GM23248 (cell line): ENCODE measurements at regions not wholly inside any gene's neighbourhood (a gene's known extent, or its start where the extent isn't known, plus 50 kb on each side); places are given as distances from the start of the nearest gene placed in this dataset.

Source experiments
- DNase-seq: peaks from one replicate; pipeline ENCODE4 v3.0.0-alpha.2; 2015
- H2AFZ ChIP-seq: fragments of 200-600 bp; sonication (generic); 2 replicates; pipeline ENCODE4 v1.6.1; 2016; ENCODE audit warnings: antibody characterized with exemption
- H3F3A ChIP-seq: fragments of 200-600 bp; sonication (generic); 2 replicates; pipeline ENCODE4 v1.6.1; 2016; ENCODE audit warnings: mild to moderate bottlenecking, antibody characterized with exemption, mixed run types; ENCODE audit not compliant: insufficient read depth
- H3K27ac ChIP-seq: fragments of 200-600 bp; sonication (generic); 2 replicates; pipeline ENCODE4 v1.5.1; 2016; ENCODE audit warnings: mild to moderate bottlenecking
- H3K27me3 ChIP-seq: fragments of 200-600 bp; sonication (generic); replicated peaks from 2 replicates; pipeline ENCODE4 v1.6.1; 2016; ENCODE audit warnings: mild to moderate bottlenecking; ENCODE audit not compliant: insufficient read depth
- H3K36me3 ChIP-seq: fragments of 200-600 bp; sonication (generic); 2 replicates; pipeline ENCODE4 v1.6.1; 2016; ENCODE audit warnings: low read depth, mild to moderate bottlenecking
- H3K4me1 ChIP-seq: fragments of 200-600 bp; sonication (generic); 2 replicates; pipeline ENCODE4 v1.6.1; 2016; ENCODE audit warnings: mild to moderate bottlenecking; ENCODE audit not compliant: insufficient read depth
- H3K4me2 ChIP-seq: fragments of 200-600 bp; sonication (generic); one replicate; pipeline ENCODE4 v1.6.1; 2016; ENCODE audit warnings: mild to moderate bottlenecking; ENCODE audit not compliant: unreplicated experiment
- H3K4me3 ChIP-seq: fragments of 200-600 bp; sonication (generic); 2 replicates; pipeline ENCODE4 v1.5.1; 2016; ENCODE audit warnings: mild to moderate bottlenecking
- H3K79me2 ChIP-seq: fragments of 200-600 bp; sonication (generic); 2 replicates; pipeline ENCODE4 v1.6.1; 2016; ENCODE audit warnings: mild to moderate bottlenecking; ENCODE audit not compliant: insufficient read depth
- H3K9ac ChIP-seq: fragments of 200-600 bp; sonication (generic); 2 replicates; pipeline ENCODE4 v1.6.1; 2016; ENCODE audit warnings: mild to moderate bottlenecking
- H3K9me2 ChIP-seq: fragments of 200-600 bp; sonication (generic); 2 replicates; pipeline ENCODE4 v1.6.1; 2016; ENCODE audit warnings: mixed run types, mild to moderate bottlenecking, moderate library complexity; ENCODE audit not compliant: insufficient read depth
- H3K9me3 ChIP-seq: fragments of 200-600 bp; sonication (generic); one replicate; pipeline ENCODE4 v1.6.1; 2017; ENCODE audit warnings: low read depth
- H4K20me1 ChIP-seq: fragments of 200-600 bp; sonication (generic); 2 replicates; pipeline ENCODE4 v1.6.0; 2016; ENCODE audit not compliant: insufficient read depth
- EZH2 ChIP-seq: fragments of 200-600 bp; sonication (generic); IDR thresholded peaks from 2 replicates; pipeline ENCODE4 v1.6.1; 2018; ENCODE audit warnings: antibody characterized with exemption, mild to moderate bottlenecking; ENCODE audit not compliant: insufficient read depth, poor library complexity, severe bottlenecking
- EZH2phosphoT487 ChIP-seq: fragments of 200-600 bp; sonication (generic); IDR thresholded peaks from 2 replicates; pipeline ENCODE4 v1.6.1; 2018; ENCODE audit warnings: antibody characterized with exemption, moderate library complexity, mild to moderate bottlenecking, low read depth; ENCODE audit not compliant: insufficient read depth
- WGBS, 2 experiments: methylation state at CpG; one replicate each; pipeline ENCODE4 v1.1.6; 2015 to 2017; ENCODE audit warnings: low lambda C conversion rate in 2 of 2, low coverage in 1 of 2; ENCODE audit errors: missing lambda C conversion rate in 2 of 2; 5-methylcytosine and 5-hydroxymethylcytosine counted together
- in situ Hi-C: fragments of 300-500 bp; cut with MboI; formaldehyde crosslinking; loops from 2 replicates; pipeline ENCODE4 v1.15.0; 2020

DNA sequence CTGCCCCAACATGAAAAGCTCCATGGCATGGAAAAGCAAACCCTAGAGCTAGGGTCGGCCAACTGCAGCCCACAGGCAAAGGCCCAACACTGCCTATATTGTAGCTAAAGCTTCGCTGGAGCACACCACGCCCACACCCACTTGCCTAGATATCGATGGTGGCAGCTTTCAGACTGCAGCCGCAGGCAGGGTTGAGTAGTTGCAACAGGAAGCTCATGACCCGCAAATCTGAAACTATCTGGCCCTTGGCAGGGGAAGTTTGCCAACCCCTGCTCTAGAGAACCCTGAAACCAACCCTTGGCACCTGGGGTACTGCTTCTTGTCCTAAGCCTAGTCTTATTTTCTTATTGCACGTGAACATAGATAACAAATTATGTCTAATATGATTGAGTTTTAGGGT lies 250.0 kb downstream of the SOX11 start:
- H4K20me1 ChIP-seq: no peaks in the 10 kb centered on the region
- H3K36me3 ChIP-seq: no peaks in the 10 kb centered on the region
- no peaks in the 10 kb centered on the region for H3K79me2 ChIP-seq
- WGBS, 2 experiments: 55 to 58% methylated on average over 7 of the region's 7 CpGs
- no peaks in the 10 kb centered on the region for H3K27me3 ChIP-seq
- no peak overlapping the region for H3K27ac ChIP-seq
- no peaks in the 10 kb centered on the region for H3K9me3 ChIP-seq
- TF ChIP-seq EZH2 (no peak), EZH2phosphoT487 (no peak)
- H2AFZ ChIP-seq: no peak overlapping the region
- H3K9ac ChIP-seq: no peak overlapping the region
- in situ Hi-C loops: no loop called here
- H3K4me2 ChIP-seq: no peak overlapping the region
- H3F3A ChIP-seq: no peaks in the 10 kb centered on the region
- no peak for DNase-seq
- no peak overlapping the region for H3K4me3 ChIP-seq
- H3K4me1 ChIP-seq: no peaks in the 10 kb centered on the region
- no peaks in the 10 kb centered on the region for H3K9me2 ChIP-seq

DNA sequence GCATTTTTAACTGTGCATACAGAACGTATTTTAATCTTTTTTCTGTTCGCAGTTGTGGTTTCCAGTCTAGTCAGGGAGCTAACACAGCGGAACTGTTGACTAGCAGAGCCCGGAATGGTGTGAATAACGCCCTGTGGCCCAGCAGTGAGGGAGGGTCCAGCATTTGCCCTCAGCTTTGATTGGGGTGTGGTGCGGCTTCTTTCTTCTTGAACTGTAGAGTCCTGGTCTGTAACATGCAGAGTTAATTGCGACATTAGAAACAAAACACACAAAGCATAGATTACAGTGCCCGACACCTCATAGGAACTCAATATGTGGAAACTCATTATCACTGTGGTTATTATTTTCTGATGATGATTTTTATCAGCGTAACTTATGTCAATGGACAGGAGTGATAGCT lies 253.6 kb downstream of the SOX11 start:
- Histone ChIP-seq H3K27me3 (no peaks in the 10 kb centered on the region), H3K4me3 (no peak overlapping the region), H3F3A (no peaks in the 10 kb centered on the region), H3K4me1 (no peaks in the 10 kb centered on the region), H3K79me2 (no peaks in the 10 kb centered on the region), H4K20me1 (no peaks in the 10 kb centered on the region), H3K9ac (no peak overlapping the region), H3K9me2 (no peaks in the 10 kb centered on the region), H3K27ac (no peak overlapping the region), H3K36me3 (no peaks in the 10 kb centered on the region), H3K4me2 (no peak overlapping the region), H2AFZ (no peak overlapping the region), H3K9me3 (no peaks in the 10 kb centered on the region)
- no peak for TF ChIP-seq EZH2phosphoT487
- TF ChIP-seq EZH2: no peak
- no peak for DNase-seq
- in situ Hi-C loops: no loop called here
- WGBS, 2 experiments: 37 to 39% methylated on average over 8 to 9 of the region's 9 CpGs

- no peak overlapping the region for H3K9ac ChIP-seq
- DNase-seq: no peak
- no peak overlapping the region for H2AFZ ChIP-seq
- H3K4me1 ChIP-seq: no peaks in the 10 kb centered on the region
- in situ Hi-C loops: no loop called here
- no peaks in the 10 kb centered on the region for H3K79me2 ChIP-seq
- H3K9me2 ChIP-seq: no peaks in the 10 kb centered on the region
- no peaks in the 10 kb centered on the region for H3K36me3 ChIP-seq
- H3F3A ChIP-seq: no peaks in the 10 kb centered on the region
- no peak for TF ChIP-seq EZH2
- no peak for TF ChIP-seq EZH2phosphoT487
- no peaks in the 10 kb centered on the region for H3K27me3 ChIP-seq
- no peaks in the 10 kb centered on the region for H3K9me3 ChIP-seq
- no peak overlapping the region for H3K4me2 ChIP-seq
- no peak overlapping the region for H3K27ac ChIP-seq
- H3K4me3 ChIP-seq: no peak overlapping the region
- no peaks in the 10 kb centered on the region for H4K20me1 ChIP-seq
- WGBS, 2 experiments: 39 to 40% methylated on average over 15 of the region's 15 CpGs
Observed at GRCh38 chr2:5946225-5947115, 254.3 kb downstream of the SOX11 start.

- in situ Hi-C loops: no loop called here
Observed at GRCh38 chr2:5950736-5951135, 258.6 kb downstream of the SOX11 start.

More at GRCh38 chr2:5950736-5951135, 258.6 kb downstream of the SOX11 start:
- no peaks in the 10 kb centered on the region for H3K27me3 ChIP-seq
- H3K4me3 ChIP-seq: no peak overlapping the region
- no peaks in the 10 kb centered on the region for H3F3A ChIP-seq
- H3K9me2 ChIP-seq: no peaks in the 10 kb centered on the region
- WGBS, 2 experiments: 37% methylated on average over 5 of the region's 5 CpGs
- no peak overlapping the region for H3K27ac ChIP-seq
- H4K20me1 ChIP-seq: no peaks in the 10 kb centered on the region
- H3K4me2 ChIP-seq: no peak overlapping the region
- no peaks in the 10 kb centered on the region for H3K9me3 ChIP-seq
- TF ChIP-seq EZH2 (no peak), EZH2phosphoT487 (no peak)
- no peak overlapping the region for H3K9ac ChIP-seq
- H3K36me3 ChIP-seq: no peaks in the 10 kb centered on the region
- H2AFZ ChIP-seq: no peak overlapping the region
- H3K79me2 ChIP-seq: no peaks in the 10 kb centered on the region
- no peak for DNase-seq
- no peaks in the 10 kb centered on the region for H3K4me1 ChIP-seq
